GM18858 (cell line): ENCODE measurements at regions not wholly inside any gene's neighbourhood (a gene's known extent, or its start where the extent isn't known, plus 50 kb on each side); places are given as distances from the start of the nearest gene placed in this dataset.
A peak's percentile ranks its signal among the peaks of the same experiment; 100 is the strongest.
"Not testable (repeated sequence)": the region's sequence is repeated elsewhere in the genome, so short reads cannot be mapped to it uniquely, and the experiment has no call there.

Experiments used
- ATAC-seq: cut with Tn5 transposase; IDR thresholded peaks from one replicate; pipeline ENCODE4 v1.9.1; 2021; ENCODE audit not compliant: unreplicated experiment

GRCh38 chr5:145467446-145467845 is 367.7 kb downstream of the PRELID2 start:
- no peak for ATAC-seq

GRCh38 chr5:145466533-145466932 is 368.6 kb downstream of the PRELID2 start:
- ATAC-seq: no peak

GRCh38 chr5:145465474-145466263 is 369.5 kb downstream of the PRELID2 start:
- no peak for ATAC-seq

- ATAC-seq: no peak
Measured at GRCh38 chr5:145464171-145464570, 371.0 kb downstream of the PRELID2 start.

GRCh38 chr5:145463634-145464033 is 371.5 kb downstream of the PRELID2 start:
- no peak for ATAC-seq

- no peak for ATAC-seq
Measured at GRCh38 chr5:145462525-145462924, 372.6 kb downstream of the PRELID2 start.

- no peak for ATAC-seq
Measured at GRCh38 chr5:145450286-145450885, 384.8 kb downstream of the PRELID2 start.

- ATAC-seq: no peak
Measured at GRCh38 chr5:145449794-145450193, 385.3 kb downstream of the PRELID2 start.

GRCh38 chr5:145446875-145447274 is 388.3 kb downstream of the PRELID2 start:
- not testable (repeated sequence) for ATAC-seq

- ATAC-seq: no peak
Measured at GRCh38 chr5:145446412-145446811, 388.7 kb downstream of the PRELID2 start.

GRCh38 chr5:145445027-145445426 is 390.1 kb downstream of the PRELID2 start:
- ATAC-seq: no peak

- ATAC-seq: no peak
Measured at GRCh38 chr5:145443964-145444363, 391.2 kb downstream of the PRELID2 start.

- no peak for ATAC-seq
Measured at GRCh38 chr5:145443366-145443765, 391.8 kb downstream of the PRELID2 start.

- ATAC-seq: not testable (repeated sequence)
Measured at GRCh38 chr5:145442661-145443060, 392.5 kb downstream of the PRELID2 start.

GRCh38 chr5:145441228-145441627 is 393.9 kb downstream of the PRELID2 start:
- ATAC-seq: no peak

GRCh38 chr5:145437627-145438026 is 397.5 kb downstream of the PRELID2 start:
- no peak for ATAC-seq

GRCh38 chr5:145433077-145433476 is 402.1 kb downstream of the PRELID2 start:
- ATAC-seq: no peak

- peak; percentile 82 for ATAC-seq
Measured at GRCh38 chr5:145429170-145429569, 406.0 kb downstream of the PRELID2 start.

GRCh38 chr5:145408048-145408341 is 427.1 kb downstream of the PRELID2 start:
- peak; percentile 66 for ATAC-seq

- ATAC-seq: peak; percentile 57
Measured at GRCh38 chr5:145407300-145408047, 427.7 kb downstream of the PRELID2 start.

- no peak for ATAC-seq
Measured at GRCh38 chr5:145403992-145404391, 431.1 kb downstream of the PRELID2 start.

- ATAC-seq: no peak
Measured at GRCh38 chr5:145396888-145397287, 438.3 kb downstream of the PRELID2 start.
